Pons (tissue), 1 donor: ENCODE measurements at regions not wholly inside any gene's neighbourhood (a gene's known extent, or its start where the extent isn't known, plus 50 kb on each side); places are given as distances from the start of the nearest gene placed in this dataset.
A peak's percentile ranks its signal among the peaks of the same experiment; 100 is the strongest.

Source experiments
- DNase-seq: peaks from one replicate; pipeline ENCODE4 v3.0.0-alpha.2; 2016; ENCODE audit warnings: low spot score

DNA sequence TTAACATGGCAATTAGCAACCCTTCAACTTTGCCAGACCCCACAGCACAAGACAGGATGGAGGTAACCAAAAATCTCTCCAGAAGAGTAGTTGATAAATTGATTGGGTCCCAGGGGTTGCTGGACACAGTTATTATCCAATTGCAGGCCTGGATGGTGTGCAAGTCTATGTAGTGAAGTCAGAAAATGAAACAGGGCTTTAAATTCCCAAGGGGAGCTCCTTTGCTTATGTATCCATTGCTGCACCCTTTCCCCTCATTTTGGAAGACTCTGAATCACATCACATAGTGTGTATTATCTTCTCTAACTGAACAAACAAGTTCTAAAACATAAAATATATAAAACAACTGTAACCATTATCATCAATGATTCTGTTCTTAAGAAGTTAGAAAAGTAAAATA lies 550.2 kb downstream of the LMO4 start:
- DNase-seq = no peak

DNA sequence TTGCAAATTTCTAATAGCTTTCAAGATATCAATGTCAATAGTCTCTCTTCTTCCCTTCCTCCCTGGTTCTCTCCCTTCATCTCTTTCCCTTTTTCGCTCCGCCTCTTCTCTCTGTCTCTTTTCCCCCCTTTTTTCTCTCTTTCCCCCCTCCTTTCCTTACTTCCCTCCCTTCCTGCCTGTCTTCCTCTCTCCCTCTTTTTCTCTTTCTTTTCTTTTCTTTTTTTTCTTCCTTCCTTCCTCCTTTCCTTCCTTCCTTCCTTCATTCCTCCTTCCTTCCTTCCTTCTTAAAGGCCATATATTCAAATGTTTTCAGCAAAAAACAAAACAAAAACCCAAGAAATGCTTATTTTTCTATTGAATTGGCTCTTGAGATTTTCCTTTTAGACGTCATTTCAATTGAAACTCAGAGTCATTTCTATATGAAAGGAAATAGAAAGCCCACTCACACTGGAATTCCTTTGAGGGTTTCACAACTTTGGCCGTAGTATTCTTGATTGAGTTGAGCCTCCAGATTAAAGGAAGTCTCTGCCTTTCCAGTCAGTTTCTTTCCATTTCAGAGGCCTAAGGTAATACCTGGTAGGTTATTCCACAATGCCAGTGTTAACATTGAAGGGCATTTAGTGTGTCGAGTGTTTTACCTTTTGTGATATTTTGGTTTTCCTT lies 551.5 kb downstream of the LMO4 start:
- no peak for DNase-seq

DNA sequence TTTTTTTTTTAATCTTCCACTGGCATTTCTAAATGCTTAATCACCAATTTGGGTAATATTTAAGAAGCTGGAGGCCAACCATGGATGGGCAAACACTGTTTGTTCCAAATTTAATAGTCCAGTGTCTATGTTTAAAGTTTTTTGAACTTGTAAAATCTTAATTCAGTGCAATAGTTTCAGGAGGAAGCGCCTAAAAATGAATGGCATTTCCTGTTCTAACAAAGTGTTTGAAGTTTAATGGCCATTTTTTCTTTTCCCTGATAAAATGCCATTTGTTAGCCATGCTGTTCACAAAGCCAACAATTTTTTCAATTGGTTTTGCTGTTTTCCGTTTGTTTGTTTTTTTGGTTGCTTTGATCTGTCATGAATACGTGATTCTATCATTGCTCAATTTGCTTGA lies 552.1 kb downstream of the LMO4 start:
- DNase-seq = no peak

DNA sequence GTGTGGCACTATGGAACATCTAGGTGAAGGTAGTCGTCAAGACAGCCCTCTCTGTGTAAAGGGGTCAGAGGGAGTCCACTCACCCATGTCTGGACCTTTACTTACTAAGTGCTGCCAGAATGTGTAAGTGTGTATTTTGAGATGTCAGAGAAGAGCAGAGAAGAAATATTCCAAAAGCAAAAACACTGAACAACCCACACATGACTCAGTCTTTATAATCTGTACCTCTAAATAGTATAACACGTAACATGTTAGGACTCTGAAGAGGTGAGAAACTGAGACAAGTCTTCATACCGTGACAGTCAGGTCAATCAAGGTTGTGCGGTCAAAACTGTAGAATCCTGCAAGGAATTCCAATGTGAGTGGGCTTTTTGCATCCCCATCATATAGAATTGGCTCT lies 555.2 kb downstream of the LMO4 start:
- DNase-seq = no peak

DNA sequence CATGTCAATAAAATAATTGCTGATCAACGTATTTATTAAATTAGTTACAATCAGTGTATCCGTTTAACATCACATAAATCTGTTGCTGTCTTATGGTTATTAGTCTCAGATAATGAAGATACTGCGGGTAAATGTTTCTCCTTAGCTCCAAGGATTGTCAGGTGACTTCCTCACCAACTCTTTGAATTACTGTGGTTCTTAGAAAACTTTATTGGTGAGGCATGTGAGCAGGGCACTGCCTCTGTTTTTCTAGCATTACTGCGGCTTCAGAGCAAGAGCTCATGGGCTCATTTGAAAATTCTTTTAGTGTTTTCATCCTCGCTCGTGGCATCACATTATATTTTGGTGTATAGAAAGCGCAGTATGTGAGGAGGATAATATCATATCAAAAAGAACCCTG lies 555.9 kb downstream of the LMO4 start:
- no peak for DNase-seq

DNA sequence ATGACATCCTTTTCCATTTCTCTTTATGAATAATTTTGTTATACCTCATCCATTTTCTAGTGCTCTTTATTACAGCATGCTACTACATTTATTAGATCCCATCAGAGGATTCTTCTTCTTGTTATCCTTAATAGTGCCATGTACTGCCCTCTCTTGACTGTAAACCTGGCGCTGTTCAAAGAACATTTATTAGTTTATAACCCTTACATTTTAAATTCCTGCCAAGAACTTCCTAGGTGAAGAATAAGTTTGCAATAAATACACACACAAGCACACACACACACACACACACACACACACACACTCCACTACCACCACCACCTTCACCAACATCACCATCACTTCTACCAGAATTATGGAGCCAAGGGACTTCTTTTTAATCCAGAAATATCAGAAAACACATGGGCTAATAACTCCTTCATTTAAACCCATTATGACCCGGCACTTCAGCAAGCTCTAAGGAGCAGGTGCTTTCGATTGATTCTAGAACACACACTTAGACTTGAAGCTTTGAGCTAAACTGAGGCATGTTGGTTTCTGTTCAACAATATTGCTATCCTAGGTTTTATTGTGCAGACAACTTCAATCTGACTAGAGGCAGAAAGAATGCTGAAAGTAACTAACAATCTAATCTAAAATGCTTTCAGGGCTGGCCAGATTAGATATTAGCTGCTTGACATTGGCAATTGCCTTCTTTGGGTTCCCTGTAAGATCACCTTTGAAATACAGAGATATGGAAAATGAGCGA lies 556.8 kb downstream of the LMO4 start:
- DNase-seq = no peak

DNA sequence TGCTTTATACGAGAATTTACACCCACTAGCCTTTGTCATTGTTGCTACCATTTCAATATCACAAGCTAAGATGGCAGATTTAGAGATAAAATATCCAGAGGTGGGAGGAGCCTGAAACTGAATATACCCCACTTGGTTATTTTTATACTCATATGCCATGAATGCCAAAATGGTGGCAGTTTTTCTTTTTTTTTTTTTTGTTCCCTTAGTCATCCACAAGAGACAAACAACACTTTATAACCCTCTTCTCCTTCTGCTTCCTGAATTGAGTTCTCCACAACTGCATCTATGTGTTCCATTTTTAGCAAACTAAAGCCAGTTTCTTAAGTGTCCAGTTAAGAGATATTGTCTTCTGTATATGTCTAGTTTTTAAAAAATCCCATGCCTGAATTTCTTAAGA lies 558.4 kb downstream of the LMO4 start:
- DNase-seq = no peak

DNA sequence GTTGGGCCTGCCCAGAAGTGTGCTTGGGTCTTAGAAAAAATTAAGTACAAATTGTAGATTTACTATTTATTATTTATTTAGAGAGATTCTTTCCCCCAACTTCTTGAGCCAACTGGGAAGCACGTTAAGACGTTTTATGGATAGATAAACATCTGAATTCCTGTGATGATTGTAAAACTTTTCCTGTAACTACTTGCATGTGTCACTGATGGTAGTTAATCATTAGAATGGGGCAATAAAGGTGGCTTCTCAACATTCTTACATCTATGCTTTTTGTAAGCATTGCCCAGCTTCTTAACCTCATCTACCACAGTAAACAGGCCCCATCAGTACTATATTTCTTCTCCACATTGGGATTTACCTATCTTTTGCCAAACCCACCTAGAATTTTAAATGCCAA lies 559.8 kb downstream of the LMO4 start:
- no peak for DNase-seq

DNA sequence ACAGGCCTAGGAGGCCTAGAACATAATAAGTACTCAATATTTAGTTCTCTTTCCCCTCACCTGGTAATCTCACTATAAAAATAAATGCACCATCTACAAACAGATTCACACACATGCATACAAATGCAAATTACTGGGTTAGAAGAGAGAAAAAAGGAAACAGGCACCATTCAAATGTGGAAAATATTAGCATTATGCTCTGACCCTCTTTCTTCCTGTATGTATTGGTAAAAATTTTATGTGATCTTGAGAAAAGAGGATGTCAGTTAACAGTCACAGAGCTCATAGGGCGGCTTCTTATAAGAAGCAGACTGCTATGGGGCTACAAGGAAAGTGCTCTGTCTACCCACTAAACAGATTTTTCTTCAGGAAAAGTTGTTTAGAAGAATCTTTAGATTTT lies 565.4 kb downstream of the LMO4 start:
- DNase-seq = no peak

DNA sequence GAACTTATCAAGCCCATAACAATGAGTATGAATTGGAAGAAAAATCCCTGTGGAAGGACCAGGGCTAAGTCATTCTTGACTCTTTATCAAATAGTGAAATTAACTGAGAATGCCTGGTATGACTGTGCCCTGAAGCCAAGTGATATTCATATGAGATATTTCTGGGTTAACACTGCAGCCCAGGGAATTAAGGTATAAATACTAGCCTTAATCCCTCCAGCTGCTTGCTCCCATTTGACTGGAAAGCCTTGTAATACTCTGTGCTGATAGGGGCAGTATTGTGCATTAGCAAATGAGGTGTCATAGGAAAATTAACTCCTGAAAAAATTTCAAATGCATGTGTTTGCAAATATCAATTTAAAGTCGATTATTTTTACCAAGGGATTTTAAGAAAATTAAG lies 568.8 kb downstream of the LMO4 start:
- DNase-seq = no peak

DNA sequence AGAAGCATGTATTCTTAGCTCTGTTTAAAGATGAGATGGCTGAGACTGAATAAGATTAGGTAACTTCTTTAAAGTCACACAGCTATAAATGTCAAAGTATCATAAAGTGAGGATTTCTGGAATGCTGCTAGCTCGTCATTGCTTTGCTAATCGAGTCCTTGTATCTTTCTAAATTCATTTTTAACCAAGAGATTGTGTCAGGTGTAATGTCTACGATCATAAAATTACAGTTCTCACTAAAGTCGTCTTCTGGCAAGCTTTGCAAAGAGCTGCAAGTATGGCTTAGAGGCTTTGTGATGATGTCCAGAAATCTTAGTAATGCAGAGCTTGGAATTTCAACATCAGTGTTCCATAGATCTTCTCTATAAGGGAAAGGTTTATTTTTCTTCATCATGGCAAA lies 569.8 kb downstream of the LMO4 start:
- no peak for DNase-seq

DNA sequence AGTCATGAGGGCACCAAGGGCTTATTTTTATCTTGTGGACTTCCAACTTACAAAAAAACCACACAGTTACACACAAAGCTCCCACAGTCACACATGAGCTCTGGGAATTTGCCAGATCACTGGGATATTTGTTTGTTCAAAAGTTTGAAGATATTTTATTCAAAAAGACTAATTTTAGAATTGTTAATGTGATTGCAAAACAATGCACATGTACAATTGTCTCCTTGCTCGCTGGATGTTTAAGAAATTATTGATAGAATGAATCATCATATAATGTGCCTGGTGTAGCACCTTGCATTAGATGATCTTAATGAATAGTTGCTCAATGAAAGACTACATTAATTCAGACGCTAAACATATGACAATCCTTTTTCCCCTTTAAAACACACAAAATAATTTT lies 570.3 kb downstream of the LMO4 start:
- no peak for DNase-seq

DNA sequence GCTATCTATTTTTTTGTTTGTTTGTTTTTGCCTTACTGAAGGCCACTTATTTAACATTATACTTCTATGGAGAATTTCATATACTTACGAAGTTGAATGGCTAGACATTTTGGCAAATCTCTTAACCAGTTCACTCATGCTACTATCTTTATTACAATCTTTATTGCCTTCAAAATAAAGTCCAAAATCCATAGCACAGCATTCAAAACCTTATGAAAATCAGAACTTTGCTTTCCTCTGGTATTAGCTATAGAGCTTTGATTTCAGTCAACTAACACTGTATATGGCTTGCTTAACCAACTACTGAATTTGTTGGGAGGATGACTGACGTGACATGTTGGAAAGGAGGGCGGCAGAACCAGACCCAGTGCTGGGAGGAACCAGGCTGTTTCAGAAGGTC lies 571.1 kb downstream of the LMO4 start:
- DNase-seq = no peak

DNA sequence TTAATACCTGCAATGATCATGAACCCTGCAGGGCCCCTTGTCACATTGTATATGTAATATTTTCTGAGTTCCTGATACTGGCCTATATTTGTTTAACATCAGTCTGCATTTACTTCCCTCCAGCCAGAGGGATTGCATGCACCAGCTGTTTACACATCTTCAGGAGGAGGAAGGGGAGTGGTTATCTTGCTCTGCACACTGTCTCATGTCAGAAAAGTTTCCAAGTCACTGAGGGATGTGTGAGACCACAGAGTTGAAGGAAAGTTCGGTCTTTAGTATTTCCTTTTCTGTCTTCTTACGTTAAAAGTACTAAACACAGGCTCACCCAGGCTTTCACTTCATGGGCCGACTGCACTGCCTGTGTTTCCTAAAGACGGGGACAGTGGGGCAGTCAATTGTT lies 574.1 kb downstream of the LMO4 start:
- peak; percentile 41 for DNase-seq

DNA sequence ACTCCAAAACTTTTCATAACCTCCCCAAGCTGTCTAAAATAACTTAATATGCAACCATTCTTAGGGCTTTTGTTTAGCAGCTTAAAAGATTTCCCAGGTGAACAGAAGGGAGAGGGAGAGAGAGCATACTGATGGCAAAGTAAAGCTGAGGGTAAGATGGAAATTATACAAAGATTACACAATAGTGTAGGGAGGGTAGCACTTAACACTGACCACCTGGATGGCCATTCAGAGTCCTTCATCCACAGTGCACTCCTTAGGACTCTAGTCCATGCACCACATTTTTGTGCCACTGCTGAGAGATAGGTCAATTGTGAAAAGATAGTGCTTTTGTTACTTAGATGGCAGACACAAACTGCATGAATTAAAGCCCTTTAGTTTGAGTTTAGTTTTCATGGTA lies 574.6 kb downstream of the LMO4 start:
- no peak for DNase-seq

DNA sequence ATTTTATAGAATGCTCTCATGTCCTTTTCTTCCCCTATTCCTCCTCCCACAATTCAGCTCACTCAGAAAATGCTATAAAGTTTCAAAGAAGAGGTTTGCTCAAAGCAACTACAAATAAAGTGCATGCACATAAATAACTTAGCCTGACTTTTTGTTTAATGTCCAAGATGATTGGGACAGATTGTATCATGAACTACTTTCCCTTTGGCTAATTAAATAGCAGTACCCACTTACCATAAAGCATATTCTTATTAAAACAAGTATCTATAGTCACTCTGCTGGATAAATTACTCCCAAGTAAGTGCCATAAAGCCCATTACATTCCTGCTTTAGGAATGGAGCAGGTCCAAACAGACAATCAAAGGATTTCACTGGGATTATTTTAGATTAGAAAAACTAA lies 576.0 kb downstream of the LMO4 start:
- no peak for DNase-seq

DNA sequence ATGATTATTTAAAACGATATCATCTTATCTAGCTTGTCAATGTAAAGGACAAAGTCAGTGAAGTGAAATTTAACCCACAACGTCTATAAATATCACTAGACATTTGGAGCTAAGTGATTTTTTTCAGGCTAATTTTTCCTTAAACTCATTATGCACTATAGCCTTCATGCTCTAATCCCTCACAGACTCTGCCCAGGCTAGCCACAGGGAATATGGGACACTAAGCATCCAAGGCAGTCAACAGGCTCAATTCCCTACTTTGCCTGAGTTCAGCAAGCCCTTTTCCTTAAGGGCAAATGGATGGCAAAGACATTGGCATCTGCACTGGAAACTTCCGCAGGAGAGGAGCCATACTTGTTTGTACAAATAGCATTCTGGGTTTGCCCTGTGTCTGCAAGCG lies 577.0 kb downstream of the LMO4 start:
- no peak for DNase-seq

DNA sequence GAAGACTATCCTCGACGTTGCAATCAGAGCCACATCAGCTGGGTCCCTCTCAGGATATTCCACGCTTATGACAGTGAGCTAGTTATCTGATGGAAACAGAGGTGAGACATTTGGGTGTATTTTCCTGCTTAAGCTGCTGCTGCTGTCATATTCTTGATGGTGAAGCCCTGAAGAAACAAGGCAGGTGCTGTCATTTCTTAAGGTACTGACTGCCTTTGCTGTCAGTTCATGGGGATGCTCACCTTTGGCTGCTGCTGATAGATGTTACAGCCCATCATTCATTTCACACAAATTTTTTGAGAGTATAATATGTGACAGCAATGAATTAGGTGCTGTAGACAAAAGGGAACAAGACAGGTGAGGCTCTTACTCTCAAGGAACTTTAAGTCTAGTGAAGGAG lies 577.4 kb downstream of the LMO4 start:
- no peak for DNase-seq

DNA sequence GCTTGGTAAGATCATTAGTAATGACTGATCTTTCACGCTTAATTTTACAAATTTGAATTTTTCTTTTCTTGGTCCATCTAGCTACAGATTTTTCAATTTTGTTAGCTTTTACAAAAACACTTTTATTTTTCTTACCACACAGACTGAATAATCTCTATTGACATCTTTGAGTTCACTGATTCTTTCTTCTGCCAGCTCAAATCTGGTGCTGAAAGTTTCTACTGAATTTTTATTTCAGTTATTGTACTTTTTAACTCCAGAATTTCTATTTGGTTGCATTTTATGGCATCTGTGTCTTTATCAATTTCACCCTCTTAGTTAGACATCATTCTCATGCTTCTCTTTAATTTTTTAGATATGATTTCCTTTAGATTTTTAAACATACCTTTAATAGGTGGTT lies 584.7 kb downstream of the LMO4 start:
- DNase-seq = no peak

DNA sequence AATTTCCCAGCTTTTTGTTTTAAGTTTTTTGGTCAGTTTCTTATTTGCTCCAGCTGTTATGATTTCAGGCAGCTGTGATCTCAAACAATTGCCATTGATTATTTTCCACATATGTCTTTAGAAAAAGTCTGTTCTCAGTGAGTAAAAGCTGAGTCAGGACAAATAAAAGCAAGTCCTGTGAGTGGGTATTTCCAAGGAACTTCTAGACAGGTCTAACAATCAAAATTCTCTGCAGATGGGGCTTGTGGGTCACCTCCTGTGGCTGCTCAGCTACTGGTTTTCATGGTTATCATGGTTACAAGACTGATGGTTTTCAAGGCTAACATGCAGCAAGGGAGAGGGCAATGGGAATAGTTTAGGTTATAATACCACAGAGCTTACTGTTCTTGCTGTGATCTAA lies 585.7 kb downstream of the LMO4 start:
- DNase-seq = no peak

DNA sequence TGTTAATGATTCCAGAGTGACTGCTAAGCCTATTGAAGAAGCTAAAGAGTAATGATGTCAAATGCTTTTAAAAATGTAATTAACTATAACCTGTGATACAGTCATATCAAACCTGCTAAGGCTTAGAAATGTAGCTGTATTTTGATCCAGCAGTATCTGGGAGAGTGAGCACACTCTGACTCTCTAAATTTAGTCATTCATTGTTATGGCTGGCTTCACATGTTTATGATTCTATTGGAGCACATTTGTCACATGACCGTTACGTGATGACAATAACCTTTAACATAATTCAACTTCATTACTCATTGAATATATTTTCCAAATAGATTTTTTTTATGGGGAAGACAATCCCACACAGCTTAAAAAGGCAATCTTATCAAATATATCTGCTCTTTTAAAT lies 587.1 kb downstream of the LMO4 start:
- no peak for DNase-seq

DNA sequence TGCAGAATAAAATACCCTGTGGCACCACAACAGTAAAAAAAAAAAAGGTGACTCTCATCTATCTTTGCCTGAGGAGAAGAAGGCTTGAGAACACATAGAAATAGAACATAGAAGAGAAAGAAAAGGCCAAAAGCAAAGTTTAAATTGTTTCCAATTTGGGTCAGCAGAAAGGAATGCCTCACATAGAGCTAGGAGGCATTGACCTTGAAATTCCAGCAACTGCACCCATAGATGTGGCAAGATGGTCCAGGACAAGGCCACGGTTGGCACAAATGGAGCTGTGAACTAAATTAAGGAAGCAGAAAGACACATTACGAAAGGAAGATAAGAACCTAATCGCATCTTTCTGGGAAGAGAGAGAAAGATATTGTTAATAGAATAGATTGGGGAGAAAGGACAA lies 588.3 kb downstream of the LMO4 start:
- no peak for DNase-seq

DNA sequence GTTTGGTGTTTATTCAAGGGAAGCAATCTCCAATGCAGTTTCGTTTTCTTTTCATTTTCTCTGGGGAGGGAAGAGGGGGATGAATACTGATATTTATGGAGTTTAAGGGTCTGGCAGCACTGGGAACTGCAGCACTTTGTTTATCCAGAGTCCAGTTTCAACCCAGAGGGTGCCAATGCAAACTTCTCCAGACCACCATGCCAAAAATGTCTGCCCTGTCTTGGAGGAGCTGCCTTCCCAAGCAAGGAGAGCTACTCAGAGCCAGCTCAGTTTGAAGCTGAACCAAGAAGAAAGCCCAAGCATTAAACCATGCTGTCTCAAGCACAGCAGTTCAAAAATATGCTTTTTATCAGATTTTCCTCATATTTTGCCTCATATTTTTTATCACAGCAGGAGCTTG lies 589.7 kb downstream of the LMO4 start:
- DNase-seq = no peak

DNA sequence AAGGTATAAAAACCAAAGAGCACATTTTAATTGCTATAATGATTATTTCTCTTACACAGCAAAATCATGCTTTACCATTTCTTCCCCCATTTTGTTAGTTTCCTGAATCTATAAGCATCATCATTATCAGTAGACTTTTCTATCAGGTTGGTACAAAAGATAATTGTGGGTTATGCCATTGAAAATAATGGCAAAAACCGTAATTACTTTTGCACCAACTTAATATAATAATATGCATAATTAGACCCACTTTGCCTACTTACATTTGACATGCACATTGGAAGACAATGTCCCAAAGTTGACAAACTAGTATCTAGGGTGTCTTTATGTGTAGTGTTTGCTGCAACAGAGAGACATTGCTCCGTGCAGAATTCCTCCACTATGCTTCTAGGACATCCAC lies 594.2 kb downstream of the LMO4 start:
- DNase-seq = no peak
